Chondrocyte (in vitro differentiated cells): ENCODE measurements at regions not wholly inside any gene's neighbourhood (a gene's known extent, or its start where the extent isn't known, plus 50 kb on each side); places are given as distances from the start of the nearest gene placed in this dataset.

Experiments used
- DNase-seq: peaks from one replicate; pipeline ENCODE4 v3.0.0; 2021; ENCODE audit warnings: mixed read lengths, low spot score
- H3K27ac Mint-ChIP-seq: one replicate; pipeline ENCODE4 v1.8.0; 2021; ENCODE audit warnings: mild to moderate bottlenecking, moderate library complexity, mixed read lengths; ENCODE audit not compliant: unreplicated experiment
- H3K27me3 Mint-ChIP-seq: 2 replicates; pipeline ENCODE4 v1.8.0; 2021; ENCODE audit warnings: low read depth, mixed read lengths
- H3K36me3 Mint-ChIP-seq: 2 replicates; pipeline ENCODE4 v1.8.0; 2021; ENCODE audit warnings: low read depth, mixed read lengths
- H3K4me1 Mint-ChIP-seq: 2 replicates; pipeline ENCODE4 v1.8.0; 2021; ENCODE audit warnings: low read depth, mild to moderate bottlenecking, mixed read lengths
- H3K4me3 Mint-ChIP-seq: one replicate; pipeline ENCODE4 v1.8.0; 2021; ENCODE audit warnings: mild to moderate bottlenecking, moderate library complexity, mixed read lengths; ENCODE audit not compliant: unreplicated experiment
- H3K9me3 Mint-ChIP-seq: 2 replicates; pipeline ENCODE4 v1.8.0; 2021; ENCODE audit warnings: low read depth, mixed read lengths
- CTCF ChIP-seq: fragments of 200-600 bp; sonication (generic); IDR thresholded peaks from 2 replicates; pipeline ENCODE4 v1.5.0; 2021; ENCODE audit warnings: antibody characterized with exemption, mild to moderate bottlenecking, moderate library complexity

GRCh38 chr20:48094196-48094749, 309.0 kb upstream of the SULF2 start:
- Mint-ChIP-seq H3K36me3 (no peaks in the 10 kb centered on the region), H3K4me1 (peaks cover 14% of the 10 kb centered on the region), H3K27ac (no peak overlapping the region), H3K9me3 (no peaks in the 10 kb centered on the region), H3K4me3 (no peak overlapping the region), H3K27me3 (peaks cover 13% of the 10 kb centered on the region)
- no peak for DNase-seq
- no peak for TF ChIP-seq CTCF

GRCh38 chr20:48092596-48093280, 307.5 kb upstream of the SULF2 start:
- Mint-ChIP-seq H3K27me3 (peaks cover 18% of the 10 kb centered on the region), H3K9me3 (no peaks in the 10 kb centered on the region), H3K4me1 (peaks cover 12% of the 10 kb centered on the region), H3K4me3 (no peak overlapping the region), H3K36me3 (no peaks in the 10 kb centered on the region), H3K27ac (no peak overlapping the region)
- no peak for DNase-seq
- no peak for TF ChIP-seq CTCF

GRCh38 chr20:48090784-48091183, 305.5 kb upstream of the SULF2 start:
- TF ChIP-seq CTCF = no peak
- Mint-ChIP-seq H3K36me3 (no peaks in the 10 kb centered on the region), H3K9me3 (no peaks in the 10 kb centered on the region), H3K27ac (no peak overlapping the region), H3K27me3 (peaks cover 30% of the 10 kb centered on the region), H3K4me1 (peaks cover 12% of the 10 kb centered on the region), H3K4me3 (no peak overlapping the region)
- no peak for DNase-seq

- H3K27ac Mint-ChIP-seq = peak overlapping the region; percentile 52
- H3K4me3 Mint-ChIP-seq = no peak overlapping the region
- H3K4me1 Mint-ChIP-seq = peaks cover 12% of the 10 kb centered on the region
- H3K36me3 Mint-ChIP-seq = no peaks in the 10 kb centered on the region
- H3K27me3 Mint-ChIP-seq = peaks cover 30% of the 10 kb centered on the region
- H3K9me3 Mint-ChIP-seq = no peaks in the 10 kb centered on the region
- DNase-seq = no peak
- TF ChIP-seq CTCF = no peak
These were observed 305.0 kb upstream of the SULF2 start for GRCh38 chr20:48090314-48090713.

GRCh38 chr20:48080583-48080982, 295.3 kb upstream of the SULF2 start:
- no peaks in the 10 kb centered on the region for H3K4me1 Mint-ChIP-seq
- peaks cover 7% of the 10 kb centered on the region for H3K36me3 Mint-ChIP-seq
- TF ChIP-seq CTCF = no peak
- H3K27ac Mint-ChIP-seq = no peak overlapping the region
- no peak for DNase-seq
- peaks cover 14% of the 10 kb centered on the region for H3K9me3 Mint-ChIP-seq
- peaks cover 46% of the 10 kb centered on the region for H3K27me3 Mint-ChIP-seq
- no peak overlapping the region for H3K4me3 Mint-ChIP-seq
